GM18507 (cell line): ENCODE measurements at regions not wholly inside any gene's neighbourhood (a gene's known extent, or its start where the extent isn't known, plus 50 kb on each side); places are given as distances from the start of the nearest gene placed in this dataset.

Experiments
- DNase-seq: peaks from one replicate; pipeline ENCODE4 v3.0.0; 2011; ENCODE audit warnings: low read depth; ENCODE audit not compliant: insufficient read length; ENCODE audit errors: extremely low spot score
- FAIRE-seq: peaks from 2 replicates; lab custom pipeline; 2011; peaks lifted over from hg19 to GRCh38; lab: Jason Lieb, UNC

- FAIRE-seq (no peak), DNase-seq (no peak)
These were observed 563.6 kb upstream of the PRMT6 start for GRCh38 chr1:106492880-106493279.

GRCh38 chr1:106494646-106495045 is 561.8 kb upstream of the PRMT6 start:
- FAIRE-seq, result no peak

GRCh38 chr1:106498238-106498637 is 558.2 kb upstream of the PRMT6 start:
- FAIRE-seq (no peak), DNase-seq (no peak)

More at GRCh38 chr1:106494646-106495045, 561.8 kb upstream of the PRMT6 start:
- no peak for DNase-seq

- FAIRE-seq, result no peak
These were observed 553.8 kb upstream of the PRMT6 start for GRCh38 chr1:106502659-106503058.

GRCh38 chr1:106515375-106515774 is 541.1 kb upstream of the PRMT6 start:
- no peak for FAIRE-seq
- no peak for DNase-seq

More at GRCh38 chr1:106502659-106503058, 553.8 kb upstream of the PRMT6 start:
- DNase-seq, result no peak

GRCh38 chr1:106517224-106517623 is 539.2 kb upstream of the PRMT6 start:
- no peak for DNase-seq
- FAIRE-seq, result no peak

- no peak for FAIRE-seq
- no peak for DNase-seq
These were observed 533.0 kb upstream of the PRMT6 start for GRCh38 chr1:106523497-106523896.

GRCh38 chr1:106524631-106525030 is 531.8 kb upstream of the PRMT6 start:
- DNase-seq (no peak), FAIRE-seq (no peak)

GRCh38 chr1:106526650-106527049 is 529.8 kb upstream of the PRMT6 start:
- DNase-seq, result no peak

GRCh38 chr1:106534612-106535011 is 521.9 kb upstream of the PRMT6 start:
- FAIRE-seq, result no peak
- no peak for DNase-seq

More at GRCh38 chr1:106526650-106527049, 529.8 kb upstream of the PRMT6 start:
- FAIRE-seq, result peak; percentile 33

GRCh38 chr1:106536741-106537140 is 519.7 kb upstream of the PRMT6 start:
- DNase-seq, result no peak
- FAIRE-seq, result no peak

- no peak for FAIRE-seq
- no peak for DNase-seq
These were observed 507.7 kb upstream of the PRMT6 start for GRCh38 chr1:106548726-106549125.

- no peak for FAIRE-seq
- no peak for DNase-seq
These were observed 502.2 kb upstream of the PRMT6 start for GRCh38 chr1:106554294-106554693.

GRCh38 chr1:106555571-106555970 is 500.9 kb upstream of the PRMT6 start:
- FAIRE-seq (no peak), DNase-seq (no peak)

- DNase-seq (no peak), FAIRE-seq (no peak)
These were observed 492.3 kb upstream of the PRMT6 start for GRCh38 chr1:106564192-106564591.

GRCh38 chr1:106568201-106568974 is 488.1 kb upstream of the PRMT6 start:
- DNase-seq (no peak), FAIRE-seq (no peak)

- no peak for DNase-seq
- no peak for FAIRE-seq
These were observed 485.4 kb upstream of the PRMT6 start for GRCh38 chr1:106571109-106571508.

GRCh38 chr1:106584107-106584506 is 472.4 kb upstream of the PRMT6 start:
- FAIRE-seq, result no peak

GRCh38 chr1:106584676-106585075 is 471.8 kb upstream of the PRMT6 start:
- no peak for DNase-seq
- no peak for FAIRE-seq

More at GRCh38 chr1:106584107-106584506, 472.4 kb upstream of the PRMT6 start:
- no peak for DNase-seq

- FAIRE-seq, result no peak
- DNase-seq, result no peak
These were observed 455.8 kb upstream of the PRMT6 start for GRCh38 chr1:106600626-106601025.

GRCh38 chr1:106603616-106604015 is 452.9 kb upstream of the PRMT6 start:
- FAIRE-seq (no peak), DNase-seq (no peak)
